ENCODE measurements at regions not wholly inside any gene's neighbourhood (a gene's known extent, or its start where the extent isn't known, plus 50 kb on each side); places are given as distances from the start of the nearest gene placed in this dataset.

- ATAC-seq = no peak
- DNase-seq = no peak
- no peaks in the 10 kb centered on the region for H3K9me3 ChIP-seq
- H3K4me3 ChIP-seq = no peak overlapping the region
- in situ Hi-C loops (cut with MboI; ENCODE audit: low sequenced_read_pairs in 4 of 4) (no loop called here), intact Hi-C loops (cut with DNase I; ENCODE audit: low total_unique reads) (no loop called here)
- no peaks in the 10 kb centered on the region for H3K4me1 ChIP-seq
- H3K27me3 ChIP-seq = no peaks in the 10 kb centered on the region
- no peak overlapping the region for H3K27ac ChIP-seq
- TF ChIP-seq POLR2A (IDR thresholded peaks at IDR 0.05) (no peak), CTCF (IDR thresholded peaks at IDR 0.05 in 4 of 5, conservative IDR thresholded peaks at IDR 0.05 in 1 of 5) (no peak)
- no peaks in the 10 kb centered on the region for H3K36me3 ChIP-seq
Measured at GRCh38 chr16:6498858-6499257, 833.8 kb upstream of the RBFOX1 start.

GRCh38 chr16:6496996-6497395 is 835.6 kb upstream of the RBFOX1 start:
- TF ChIP-seq CTCF (IDR thresholded peaks at IDR 0.05 in 4 of 5, conservative IDR thresholded peaks at IDR 0.05 in 1 of 5) (no peak), POLR2A (IDR thresholded peaks at IDR 0.05) (no peak)
- in situ Hi-C loops (cut with MboI; ENCODE audit: low sequenced_read_pairs in 4 of 4) = no loop called here
- intact Hi-C loops (cut with DNase I; ENCODE audit: low total_unique reads) = no loop called here

GRCh38 chr16:6495486-6496210 is 837.0 kb upstream of the RBFOX1 start:
- TF ChIP-seq CTCF (IDR thresholded peaks at IDR 0.05 in 4 of 5, conservative IDR thresholded peaks at IDR 0.05 in 1 of 5) (no peak), POLR2A (IDR thresholded peaks at IDR 0.05) (no peak)
- H3K27ac ChIP-seq = no peak overlapping the region
- H3K9me3 ChIP-seq = no peaks in the 10 kb centered on the region
- DNase-seq (no peak), ATAC-seq (no peak)
- intact Hi-C loops (cut with DNase I; ENCODE audit: low total_unique reads) = no loop called here
- no peaks in the 10 kb centered on the region for H3K27me3 ChIP-seq
- H3K4me1 ChIP-seq = no peaks in the 10 kb centered on the region
- H3K4me3 ChIP-seq = no peak overlapping the region
- H3K36me3 ChIP-seq = no peaks in the 10 kb centered on the region
- in situ Hi-C loops (cut with MboI; ENCODE audit: low sequenced_read_pairs in 4 of 4) = no loop called here

More at GRCh38 chr16:6496996-6497395, 835.6 kb upstream of the RBFOX1 start:
- no peaks in the 10 kb centered on the region for H3K4me1 ChIP-seq
- ATAC-seq = no peak
- H3K9me3 ChIP-seq = no peaks in the 10 kb centered on the region
- H3K27ac ChIP-seq = no peak overlapping the region
- H3K4me3 ChIP-seq = no peak overlapping the region
- H3K27me3 ChIP-seq = no peaks in the 10 kb centered on the region
- no peak for DNase-seq
- H3K36me3 ChIP-seq = no peaks in the 10 kb centered on the region

- DNase-seq (no peak), ATAC-seq (no peak)
- intact Hi-C loops (cut with DNase I; ENCODE audit: low total_unique reads) = no loop called here
- Histone ChIP-seq H3K27ac (no peak overlapping the region), H3K36me3 (no peaks in the 10 kb centered on the region), H3K27me3 (no peaks in the 10 kb centered on the region), H3K4me1 (no peaks in the 10 kb centered on the region), H3K4me3 (no peak overlapping the region), H3K9me3 (no peaks in the 10 kb centered on the region)
- TF ChIP-seq CTCF (IDR thresholded peaks at IDR 0.05 in 4 of 5, conservative IDR thresholded peaks at IDR 0.05 in 1 of 5) = no peak
- TF ChIP-seq POLR2A (IDR thresholded peaks at IDR 0.05) = no peak
- in situ Hi-C loops (cut with MboI; ENCODE audit: low sequenced_read_pairs in 4 of 4) = no loop called here
Measured at GRCh38 chr16:6494716-6495115, 837.9 kb upstream of the RBFOX1 start.

- no peak overlapping the region for H3K4me3 ChIP-seq
- in situ Hi-C loops (cut with MboI; ENCODE audit: low sequenced_read_pairs in 4 of 4) = no loop called here
- H3K27ac ChIP-seq = no peak overlapping the region
- DNase-seq (no peak), ATAC-seq (no peak)
- no peaks in the 10 kb centered on the region for H3K9me3 ChIP-seq
- TF ChIP-seq CTCF (IDR thresholded peaks at IDR 0.05 in 4 of 5, conservative IDR thresholded peaks at IDR 0.05 in 1 of 5) = no peak
- TF ChIP-seq POLR2A (IDR thresholded peaks at IDR 0.05) = no peak
- no peaks in the 10 kb centered on the region for H3K4me1 ChIP-seq
- H3K27me3 ChIP-seq = no peaks in the 10 kb centered on the region
- intact Hi-C loops (cut with DNase I; ENCODE audit: low total_unique reads) = no loop called here
- H3K36me3 ChIP-seq = no peaks in the 10 kb centered on the region
Measured at GRCh38 chr16:6493555-6493954, 839.1 kb upstream of the RBFOX1 start.
